Lower lobe of right lung (tissue), 2 donors: ENCODE measurements at regions not wholly inside any gene's neighbourhood (a gene's known extent, or its start where the extent isn't known, plus 50 kb on each side); places are given as distances from the start of the nearest gene placed in this dataset.

Experiments
- ATAC-seq, 2 donors: fragments of 200-7000 bp; cut with Tn5 transposase; one replicate each; pipeline ENCODE4 v1.9.1; 2020 to 2022; ENCODE audit warnings: mild to moderate bottlenecking in 2 of 2, moderate library complexity in 2 of 2
- DNase-seq: peaks from one replicate; pipeline ENCODE4 v3.0.0-alpha.2; 2020
- H3K27ac ChIP-seq: fragments of 200-600 bp; one replicate; pipeline ENCODE4 v1.8.0; 2022
- H3K27me3 ChIP-seq: fragments of 200-600 bp; one replicate; pipeline ENCODE4 v1.8.0; 2022; ENCODE audit warnings: low read depth
- H3K36me3 ChIP-seq: fragments of 200-600 bp; one replicate; pipeline ENCODE4 v1.8.0; 2022; ENCODE audit warnings: mild to moderate bottlenecking
- H3K4me1 ChIP-seq: fragments of 200-600 bp; one replicate; pipeline ENCODE4 v1.8.0; 2022
- H3K4me3 ChIP-seq: fragments of 200-600 bp; one replicate; pipeline ENCODE4 v1.8.0; 2022; ENCODE audit warnings: mild to moderate bottlenecking
- H3K9me3 ChIP-seq: fragments of 200-600 bp; one replicate; pipeline ENCODE4 v1.8.0; 2022
- CTCF ChIP-seq: fragments of 200-600 bp; IDR thresholded peaks from one replicate; pipeline ENCODE4 v1.8.0; 2022; ENCODE audit warnings: antibody characterized with exemption, mild to moderate bottlenecking
- intact Hi-C: fragments of 100-400 bp; cut with DNase I; formaldehyde crosslinking; loops from one replicate; pipeline ENCODE4 v1.11.0; 2022
- donor health status: DM: no; HTN: yes; CAD: no; lungs with severe emphysema.

- H3K4me1 ChIP-seq = no peaks in the 10 kb centered on the region
- no peaks in the 10 kb centered on the region for H3K27me3 ChIP-seq
- no peaks in the 10 kb centered on the region for H3K9me3 ChIP-seq
- H3K36me3 ChIP-seq = no peaks in the 10 kb centered on the region
- DNase-seq (no peak), ATAC-seq (no peak)
- H3K27ac ChIP-seq = no peak overlapping the region
- intact Hi-C loops = no loop called here
- H3K4me3 ChIP-seq = no peak overlapping the region
- TF ChIP-seq CTCF = no peak
Measured at GRCh38 chr6:128738112-128738511, 144.8 kb upstream of the LAMA2 start.

- H3K4me1 ChIP-seq = no peaks in the 10 kb centered on the region
- no peak overlapping the region for H3K27ac ChIP-seq
- no peaks in the 10 kb centered on the region for H3K27me3 ChIP-seq
- no peaks in the 10 kb centered on the region for H3K9me3 ChIP-seq
- no peak for TF ChIP-seq CTCF
- DNase-seq = no peak
- H3K4me3 ChIP-seq = no peak overlapping the region
- intact Hi-C loops = no loop called here
- H3K36me3 ChIP-seq = no peaks in the 10 kb centered on the region
- ATAC-seq = no peak
Measured at GRCh38 chr6:128736780-128737179, 146.2 kb upstream of the LAMA2 start.

GRCh38 chr6:128731249-128732165 is 151.4 kb upstream of the LAMA2 start:
- TF ChIP-seq CTCF = peak; percentile 41
- Histone ChIP-seq H3K36me3 (no peaks in the 10 kb centered on the region), H3K27me3 (no peaks in the 10 kb centered on the region), H3K9me3 (no peaks in the 10 kb centered on the region), H3K4me1 (no peaks in the 10 kb centered on the region), H3K27ac (no peak overlapping the region), H3K4me3 (no peak overlapping the region)
- no peak for DNase-seq
- intact Hi-C loops = no loop called here
- ATAC-seq = no peak

- DNase-seq = no peak
- ATAC-seq = no peak
- no peaks in the 10 kb centered on the region for H3K4me1 ChIP-seq
- H3K27me3 ChIP-seq = no peaks in the 10 kb centered on the region
- intact Hi-C loops = no loop called here
- no peak for TF ChIP-seq CTCF
- no peaks in the 10 kb centered on the region for H3K9me3 ChIP-seq
- no peak overlapping the region for H3K4me3 ChIP-seq
- no peak overlapping the region for H3K27ac ChIP-seq
- H3K36me3 ChIP-seq = no peaks in the 10 kb centered on the region
Measured at GRCh38 chr6:128727500-128727899, 155.4 kb upstream of the LAMA2 start.

- H3K27me3 ChIP-seq = no peaks in the 10 kb centered on the region
- no peaks in the 10 kb centered on the region for H3K36me3 ChIP-seq
- TF ChIP-seq CTCF = peak; percentile 56
- H3K27ac ChIP-seq = no peak overlapping the region
- H3K9me3 ChIP-seq = no peaks in the 10 kb centered on the region
- H3K4me1 ChIP-seq = no peaks in the 10 kb centered on the region
- H3K4me3 ChIP-seq = no peak overlapping the region
- intact Hi-C loops = no loop called here
- DNase-seq (no peak), ATAC-seq (peak in 1 of 2 donors; percentile 24)
Measured at GRCh38 chr6:128725271-128726233, 157.4 kb upstream of the LAMA2 start.
